Tibial artery (tissue), 4 donors: ENCODE measurements at regions not wholly inside any gene's neighbourhood (a gene's known extent, or its start where the extent isn't known, plus 50 kb on each side); places are given as distances from the start of the nearest gene placed in this dataset.

Source experiments
- DNase-seq, 2 donors: peaks; one replicate each; pipeline ENCODE4 v3.0.0-alpha.2; 2019
- H3K27ac ChIP-seq, 2 donors: fragments of 200-600 bp; sonication (generic) in 1 of 2; 1 replicate in 1 of 2; 2 replicates in 1 of 2; pipeline ENCODE4 v1.5.1; 2018 to 2019; ENCODE audit warnings: mild to moderate bottlenecking in 1 of 2
- H3K27me3 ChIP-seq, 2 donors: fragments of 200-600 bp; sonication (generic) in 1 of 2; one replicate each; pipeline versions ENCODE4 v1.5.1 to v1.6.0; 2016 to 2019
- H3K36me3 ChIP-seq, 3 donors: fragments of 200-600 bp; sonication (generic) in 2 of 3; one replicate each; pipeline ENCODE4 v1.5.1; 2016 to 2019; ENCODE audit warnings: mild to moderate bottlenecking in 2 of 3
- H3K4me1 ChIP-seq, 4 donors: fragments of 200-600 bp; sonication (generic) in 2 of 4; 1 replicate in 3 of 4; 2 replicates in 1 of 4; pipeline ENCODE4 v1.5.1; 2016 to 2019
- H3K4me3 ChIP-seq, 2 donors: fragments of 200-600 bp; sonication (generic) in 1 of 2; 1 replicate in 1 of 2; 2 replicates in 1 of 2; pipeline ENCODE4 v1.5.1; 2018 to 2019; ENCODE audit warnings: mild to moderate bottlenecking in 2 of 2
- H3K9me3 ChIP-seq, 3 donors: fragments of 200-600 bp; sonication (generic) in 1 of 3; one replicate each; pipeline ENCODE4 v1.5.1; 2016 to 2019
- CTCF ChIP-seq, 2 experiments: fragments of 200-600 bp in 1 of 2; fragments of 450-650 bp in 1 of 2; IDR thresholded peaks; one replicate each; pipeline ENCODE4 v1.5.1; 2017 to 2019; ENCODE audit warnings: antibody characterized with exemption in 2 of 2, mild to moderate bottlenecking in 1 of 2, moderate library complexity in 1 of 2
- intact Hi-C: fragments of 100-400 bp; cut with DNase I; formaldehyde crosslinking; loops from one replicate; pipeline ENCODE4 v1.15.0; 2023; ENCODE audit warnings: low total_unique reads

GRCh38 chrX:26352891-26353430 lies 137.0 kb downstream of the MAGEB5 start:
- intact Hi-C loops: no loop called here
- TF ChIP-seq CTCF (IDR thresholded peaks at IDR 0.05): no peak
- DNase-seq: no peak
- no peaks in the 10 kb centered on the region for H3K27me3 ChIP-seq
- no peaks in the 10 kb centered on the region for H3K9me3 ChIP-seq
- H3K27ac ChIP-seq: no peak overlapping the region
- H3K4me1 ChIP-seq: no peaks in the 10 kb centered on the region
- no peak overlapping the region for H3K4me3 ChIP-seq
- no peaks in the 10 kb centered on the region for H3K36me3 ChIP-seq

DNA sequence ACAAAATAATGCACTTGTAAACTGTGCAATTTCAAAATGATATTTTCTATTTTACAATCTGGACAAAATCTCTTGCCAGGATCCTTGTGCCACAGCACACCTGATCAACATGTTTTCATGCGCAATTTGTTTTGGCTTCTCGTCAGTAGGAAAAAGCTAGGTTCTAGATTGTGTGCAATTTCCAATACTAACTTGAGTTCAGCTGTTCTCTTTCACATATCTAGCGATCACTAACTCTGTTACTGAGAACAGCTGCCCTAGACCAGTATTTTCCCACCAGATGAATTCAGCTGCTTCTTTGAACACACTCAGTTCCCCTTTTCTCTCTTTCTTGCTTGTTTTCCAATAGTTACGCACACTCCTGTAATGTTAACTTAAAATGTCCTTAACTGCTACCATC lies 131.2 kb downstream of the MAGEB5 start:
- Histone ChIP-seq H3K36me3 (no peaks in the 10 kb centered on the region), H3K27ac (no peak overlapping the region), H3K4me1 (no peaks in the 10 kb centered on the region), H3K4me3 (no peak overlapping the region), H3K27me3 (no peaks in the 10 kb centered on the region), H3K9me3 (no peaks in the 10 kb centered on the region)
- DNase-seq: no peak
- intact Hi-C loops: no loop called here
- no peak for TF ChIP-seq CTCF (IDR thresholded peaks at IDR 0.05)

GRCh38 chrX:26334232-26334631 lies 118.3 kb downstream of the MAGEB5 start:
- Histone ChIP-seq H3K27ac (no peak overlapping the region), H3K9me3 (no peaks in the 10 kb centered on the region), H3K27me3 (no peaks in the 10 kb centered on the region), H3K36me3 (no peaks in the 10 kb centered on the region), H3K4me1 (no peaks in the 10 kb centered on the region), H3K4me3 (no peak overlapping the region)
- no peak for DNase-seq
- intact Hi-C loops: no loop called here
- TF ChIP-seq CTCF (IDR thresholded peaks at IDR 0.05): no peak

- no peak for TF ChIP-seq CTCF (IDR thresholded peaks at IDR 0.05)
- Histone ChIP-seq H3K36me3 (no peaks in the 10 kb centered on the region), H3K9me3 (no peaks in the 10 kb centered on the region), H3K27me3 (no peaks in the 10 kb centered on the region), H3K4me3 (no peak overlapping the region), H3K4me1 (no peaks in the 10 kb centered on the region), H3K27ac (no peak overlapping the region)
- DNase-seq: no peak
- intact Hi-C loops: no loop called here
These were observed 112.8 kb downstream of the MAGEB5 start for GRCh38 chrX:26328608-26329319.

DNA sequence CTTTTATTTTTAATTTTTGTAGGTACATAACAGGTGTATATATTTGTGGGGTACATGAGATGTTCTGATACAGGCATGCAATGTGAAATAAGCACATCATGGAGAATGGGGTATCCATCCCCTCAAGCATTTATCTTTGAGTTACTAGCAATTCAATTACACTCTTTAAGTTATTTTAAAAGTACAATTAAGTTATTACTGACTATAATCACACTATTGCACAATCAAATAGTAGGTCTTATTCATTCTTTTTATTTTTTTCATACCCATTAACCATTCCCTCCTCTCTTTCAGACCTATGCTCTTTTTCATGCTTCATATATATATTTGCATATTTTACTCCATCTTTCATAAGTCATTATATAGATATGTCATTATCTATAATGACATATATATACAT lies 93.3 kb downstream of the MAGEB5 start:
- Histone ChIP-seq H3K4me1 (no peaks in the 10 kb centered on the region), H3K4me3 (no peak overlapping the region), H3K27me3 (no peaks in the 10 kb centered on the region), H3K36me3 (no peaks in the 10 kb centered on the region), H3K27ac (no peak overlapping the region), H3K9me3 (no peaks in the 10 kb centered on the region)
- intact Hi-C loops: no loop called here
- no peak for DNase-seq
- TF ChIP-seq CTCF (IDR thresholded peaks at IDR 0.05): no peak
